GM21529 (cell line): ENCODE measurements at regions not wholly inside any gene's neighbourhood (a gene's known extent, or its start where the extent isn't known, plus 50 kb on each side); places are given as distances from the start of the nearest gene placed in this dataset.

Experiments used
- ATAC-seq: cut with Tn5 transposase; IDR thresholded peaks from one replicate; pipeline ENCODE4 v1.9.1; 2021; ENCODE audit not compliant: unreplicated experiment

GRCh38 chr10:128369101-128369650 is 243.0 kb upstream of the MKI67 start:
- no peak for ATAC-seq

GRCh38 chr10:128373071-128373749 is 247.0 kb upstream of the MKI67 start:
- peak; percentile 96 for ATAC-seq

GRCh38 chr10:128373831-128374230 is 247.6 kb upstream of the MKI67 start:
- ATAC-seq = no peak

- ATAC-seq = no peak
These were observed 248.9 kb upstream of the MKI67 start for GRCh38 chr10:128375171-128375570.

GRCh38 chr10:128377364-128377987 is 251.3 kb upstream of the MKI67 start:
- no peak for ATAC-seq

GRCh38 chr10:128377988-128378387 is 251.8 kb upstream of the MKI67 start:
- ATAC-seq = no peak

GRCh38 chr10:128380946-128381345 is 254.7 kb upstream of the MKI67 start:
- no peak for ATAC-seq

GRCh38 chr10:128382225-128382624 is 256.0 kb upstream of the MKI67 start:
- ATAC-seq = no peak

- ATAC-seq = no peak
These were observed 258.6 kb upstream of the MKI67 start for GRCh38 chr10:128384831-128385230.

GRCh38 chr10:128386231-128386630 is 260.0 kb upstream of the MKI67 start:
- ATAC-seq = no peak

GRCh38 chr10:128386816-128387604 is 260.8 kb upstream of the MKI67 start:
- ATAC-seq = no peak

- no peak for ATAC-seq
These were observed 264.4 kb upstream of the MKI67 start for GRCh38 chr10:128390596-128390995.

GRCh38 chr10:128393546-128393945 is 267.3 kb upstream of the MKI67 start:
- ATAC-seq = no peak

- no peak for ATAC-seq
These were observed 271.9 kb upstream of the MKI67 start for GRCh38 chr10:128398118-128398517.

GRCh38 chr10:128398999-128399398 is 272.8 kb upstream of the MKI67 start:
- ATAC-seq = no peak

- ATAC-seq = no peak
These were observed 274.3 kb upstream of the MKI67 start for GRCh38 chr10:128400564-128400963.

GRCh38 chr10:128405450-128405849 is 279.2 kb upstream of the MKI67 start:
- ATAC-seq = no peak

GRCh38 chr10:128411643-128412042 is 285.4 kb upstream of the MKI67 start:
- no peak for ATAC-seq

- no peak for ATAC-seq
These were observed 288.3 kb upstream of the MKI67 start for GRCh38 chr10:128414568-128414967.

GRCh38 chr10:128416231-128416630 is 290.0 kb upstream of the MKI67 start:
- ATAC-seq = no peak

GRCh38 chr10:128417826-128418225 is 291.6 kb upstream of the MKI67 start:
- ATAC-seq = no peak

- no peak for ATAC-seq
These were observed 292.6 kb upstream of the MKI67 start for GRCh38 chr10:128418819-128419218.
